BLaER1 (cell line): ENCODE measurements at regions not wholly inside any gene's neighbourhood (a gene's known extent, or its start where the extent isn't known, plus 50 kb on each side); places are given as distances from the start of the nearest gene placed in this dataset.

Experiments
- H3K27ac ChIP-seq: shearing (Covaris generic); formaldehyde crosslinking; 2 replicates; pipeline ENCODE4 v1.8.1; 2022
- H3K27me3 ChIP-seq: shearing (Covaris generic); formaldehyde crosslinking; 2 replicates; pipeline ENCODE4 v1.8.1; 2022
- H3K36me3 ChIP-seq: shearing (Covaris generic); formaldehyde crosslinking; 2 replicates; pipeline ENCODE4 v1.8.1; 2022
- H3K4me1 ChIP-seq: shearing (Covaris generic); formaldehyde crosslinking; 2 replicates; pipeline ENCODE4 v1.8.1; 2022
- H3K4me2 ChIP-seq: shearing (Covaris generic); formaldehyde crosslinking; 2 replicates; pipeline ENCODE4 v1.8.1; 2022
- H3K4me3 ChIP-seq: shearing (Covaris generic); formaldehyde crosslinking; 2 replicates; pipeline ENCODE4 v1.8.1; 2022
- H3K9ac ChIP-seq: shearing (Covaris generic); formaldehyde crosslinking; 2 replicates; pipeline ENCODE4 v1.8.1; 2022
- H3K9me3 ChIP-seq: shearing (Covaris generic); formaldehyde crosslinking; 2 replicates; pipeline ENCODE4 v1.8.1; 2022
- H4K20me1 ChIP-seq: shearing (Covaris generic); formaldehyde crosslinking; 2 replicates; pipeline ENCODE4 v1.8.1; 2022
- Cebpa-rat ChIP-seq: shearing (Covaris generic); IDR thresholded peaks from 2 replicates; pipeline ENCODE4 v1.8.1; 2022

DNA sequence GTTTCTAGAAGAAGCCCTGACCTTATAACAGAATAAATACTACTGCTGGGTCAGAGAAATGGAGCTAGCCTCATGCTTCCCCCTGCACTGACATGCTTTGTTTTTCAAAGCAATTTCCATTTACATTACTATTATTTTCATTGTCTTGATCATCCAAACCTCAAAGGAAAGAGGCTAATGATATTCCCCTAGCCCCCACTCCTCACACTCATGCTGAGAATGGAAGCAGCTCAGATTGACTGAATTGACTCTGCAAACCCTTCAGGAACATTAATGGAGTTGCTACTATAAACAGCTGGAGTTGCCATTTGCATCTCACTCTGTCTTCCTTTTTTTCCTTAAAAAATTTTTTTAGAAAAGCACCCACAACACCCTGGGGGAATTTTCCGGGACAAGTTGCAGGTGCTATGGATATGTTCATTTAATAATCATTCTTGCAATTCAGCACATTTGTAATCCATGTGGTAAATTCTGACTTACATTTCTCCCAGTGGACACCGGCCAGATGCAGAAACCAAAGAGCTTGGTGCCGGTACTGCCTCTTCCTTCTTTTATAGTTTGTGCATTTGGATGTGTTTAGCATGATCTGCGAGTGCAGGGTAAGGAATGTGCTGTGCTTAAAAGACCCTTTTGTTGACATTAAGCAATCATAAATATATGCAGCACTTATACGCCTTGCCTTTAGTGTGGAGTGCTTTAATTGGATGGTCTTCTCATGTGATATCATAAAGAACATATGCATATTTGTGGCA, 103.3 kb upstream of the OSR1 start:
- H3K27me3 ChIP-seq = no peaks in the 10 kb centered on the region
- no peak overlapping the region for H3K4me2 ChIP-seq
- H3K27ac ChIP-seq = no peak overlapping the region
- no peak overlapping the region for H3K4me3 ChIP-seq
- H4K20me1 ChIP-seq = no peaks in the 10 kb centered on the region
- no peak overlapping the region for H3K9ac ChIP-seq
- H3K9me3 ChIP-seq = peaks cover 4% of the 10 kb centered on the region; the same call in 1 of the 2 replicates
- no peak for TF ChIP-seq Cebpa-rat
- no peaks in the 10 kb centered on the region for H3K36me3 ChIP-seq
- H3K4me1 ChIP-seq = no peaks in the 10 kb centered on the region

DNA sequence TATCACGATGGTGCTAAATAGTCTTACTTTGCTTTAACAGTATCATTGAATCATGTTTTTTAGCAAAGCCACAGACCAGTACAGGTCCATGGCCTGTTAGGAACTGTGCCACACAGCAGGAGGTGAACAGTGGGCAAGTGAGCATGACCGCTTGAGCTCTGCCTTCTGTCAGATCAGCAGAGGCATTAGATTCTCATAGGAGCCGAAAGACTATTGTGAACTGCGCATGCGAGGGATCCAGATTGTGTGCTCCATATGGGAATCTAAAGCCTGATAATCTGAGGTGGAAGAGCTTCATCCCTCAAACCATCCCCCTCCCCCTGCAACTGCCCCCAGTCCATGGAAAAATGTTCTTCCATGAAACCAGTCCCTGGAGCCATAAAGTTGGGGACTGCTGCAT, 102.3 kb upstream of the OSR1 start:
- Histone ChIP-seq H3K36me3 (no peaks in the 10 kb centered on the region), H3K9ac (no peak overlapping the region), H3K27me3 (no peaks in the 10 kb centered on the region), H3K4me3 (no peak overlapping the region), H3K9me3 (peaks cover 4% of the 10 kb centered on the region; the same call in 1 of the 2 replicates), H3K4me1 (no peaks in the 10 kb centered on the region), H4K20me1 (no peaks in the 10 kb centered on the region), H3K27ac (no peak overlapping the region), H3K4me2 (no peak overlapping the region)
- no peak for TF ChIP-seq Cebpa-rat

DNA sequence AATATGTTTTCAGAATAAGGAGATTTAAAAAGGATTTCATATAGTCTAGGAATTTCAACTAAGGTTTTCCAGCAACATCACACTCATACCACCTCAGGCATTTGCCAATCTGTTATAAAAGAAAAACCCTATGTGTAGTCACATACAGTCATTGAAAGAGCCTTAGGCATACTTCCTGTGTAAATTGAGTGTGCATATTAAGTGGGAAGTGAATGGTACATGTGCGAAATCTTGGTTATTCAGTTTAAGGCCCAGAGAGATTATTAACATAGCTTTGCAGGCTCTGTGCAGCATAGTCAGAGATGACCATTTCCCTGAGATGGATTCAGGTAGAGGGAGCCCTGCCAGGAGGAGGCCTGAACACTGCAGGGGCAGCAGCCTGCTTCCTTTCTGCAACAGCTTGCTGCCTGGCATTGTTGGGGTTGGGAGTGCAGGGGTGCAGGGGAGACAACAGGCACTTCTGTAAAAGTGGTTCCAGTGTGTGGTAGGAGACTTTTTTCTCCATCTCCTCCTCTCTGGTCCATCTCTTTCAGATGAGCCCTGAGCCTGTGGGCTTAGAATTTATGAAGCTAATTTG, 100.1 kb upstream of the OSR1 start:
- Histone ChIP-seq H3K9ac (no peak overlapping the region), H3K9me3 (peaks cover 5% of the 10 kb centered on the region; the same call in 1 of the 2 replicates), H3K4me3 (no peak overlapping the region), H4K20me1 (no peaks in the 10 kb centered on the region), H3K27ac (no peak overlapping the region), H3K27me3 (no peaks in the 10 kb centered on the region), H3K4me2 (no peak overlapping the region), H3K36me3 (no peaks in the 10 kb centered on the region), H3K4me1 (no peaks in the 10 kb centered on the region)
- TF ChIP-seq Cebpa-rat = no peak

DNA sequence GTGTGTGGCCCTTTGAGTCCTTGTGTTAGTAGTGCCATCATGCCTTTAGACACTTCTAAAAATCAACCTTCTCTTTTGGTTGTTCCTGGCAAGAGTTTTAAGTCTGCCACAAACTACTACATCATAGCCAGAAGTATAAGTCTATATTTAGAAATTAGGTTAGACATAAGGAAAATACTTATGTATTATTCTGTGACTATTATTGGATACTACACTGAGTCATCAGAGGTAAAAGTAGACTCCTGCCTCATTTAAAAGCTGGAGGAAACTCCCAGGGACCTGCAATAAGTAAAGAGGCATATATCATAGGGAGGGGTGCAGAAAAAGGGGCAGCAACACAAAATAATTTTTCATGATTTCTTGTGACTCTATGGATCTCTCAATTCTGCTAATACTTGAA, 99.4 kb upstream of the OSR1 start:
- Histone ChIP-seq H3K27ac (no peak overlapping the region), H3K4me2 (no peak overlapping the region), H3K9me3 (peaks cover 5% of the 10 kb centered on the region; the same call in 1 of the 2 replicates), H4K20me1 (no peaks in the 10 kb centered on the region), H3K9ac (no peak overlapping the region), H3K36me3 (no peaks in the 10 kb centered on the region), H3K4me1 (no peaks in the 10 kb centered on the region), H3K4me3 (no peak overlapping the region), H3K27me3 (no peaks in the 10 kb centered on the region)
- TF ChIP-seq Cebpa-rat = no peak

DNA sequence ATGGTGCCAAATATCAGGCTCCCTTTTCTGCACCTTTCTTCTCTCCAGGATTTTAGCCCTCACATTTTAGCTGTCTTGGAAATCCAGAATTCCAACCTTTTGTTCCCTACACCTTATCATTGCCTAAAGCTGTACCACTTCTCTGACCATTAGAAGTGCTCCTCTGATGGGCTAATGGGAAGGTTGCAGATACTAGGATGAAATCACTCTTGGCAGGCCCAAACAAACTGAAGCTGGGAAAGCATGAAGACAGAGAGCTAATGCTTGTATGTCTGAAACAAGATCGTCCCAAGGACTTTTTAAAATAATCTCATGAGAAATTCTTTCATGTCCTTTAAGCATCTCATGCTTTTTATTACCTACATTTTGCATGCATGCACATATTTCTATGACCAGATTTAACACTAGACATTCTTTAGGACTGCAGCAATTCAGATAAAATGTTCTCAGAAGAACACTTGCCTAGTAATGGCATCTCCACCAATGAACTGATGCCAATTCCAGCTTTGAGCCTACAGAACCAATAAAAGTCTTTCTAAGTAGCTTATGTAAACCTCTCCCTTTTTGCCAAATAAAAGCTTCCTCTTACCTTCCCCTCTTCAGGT, 98.4 kb upstream of the OSR1 start:
- H3K9me3 ChIP-seq = peaks cover 5% of the 10 kb centered on the region; the same call in 1 of the 2 replicates
- H3K4me3 ChIP-seq = no peak overlapping the region
- no peaks in the 10 kb centered on the region for H4K20me1 ChIP-seq
- no peak for TF ChIP-seq Cebpa-rat
- H3K27ac ChIP-seq = no peak overlapping the region
- H3K36me3 ChIP-seq = no peaks in the 10 kb centered on the region
- H3K9ac ChIP-seq = no peak overlapping the region
- no peak overlapping the region for H3K4me2 ChIP-seq
- H3K4me1 ChIP-seq = no peaks in the 10 kb centered on the region
- no peaks in the 10 kb centered on the region for H3K27me3 ChIP-seq

DNA sequence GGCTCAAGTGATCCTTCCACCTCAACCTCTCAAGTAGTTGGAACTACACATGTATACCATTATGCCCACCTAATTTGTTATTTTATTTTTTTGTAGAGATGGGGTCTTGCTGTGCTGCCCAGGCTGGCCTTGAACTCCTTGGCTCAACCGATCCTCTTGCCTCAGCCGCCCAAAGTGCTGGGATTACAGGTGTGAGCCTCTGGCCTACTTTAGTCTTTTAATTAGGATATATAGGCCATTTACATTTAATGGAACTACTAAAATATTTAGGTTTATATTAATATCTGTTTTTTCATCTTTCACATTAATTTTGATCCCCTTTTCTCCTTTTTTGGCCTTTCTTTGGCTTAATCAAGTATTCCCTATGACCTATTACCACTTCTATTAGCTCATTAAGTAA, 95.7 kb upstream of the OSR1 start:
- Histone ChIP-seq H3K27ac (no peak overlapping the region), H3K4me3 (no peak overlapping the region), H3K4me1 (no peaks in the 10 kb centered on the region), H3K9ac (no peak overlapping the region), H4K20me1 (no peaks in the 10 kb centered on the region), H3K9me3 (peaks cover 5% of the 10 kb centered on the region; the same call in 1 of the 2 replicates), H3K4me2 (no peak overlapping the region), H3K36me3 (no peaks in the 10 kb centered on the region), H3K27me3 (no peaks in the 10 kb centered on the region)
- TF ChIP-seq Cebpa-rat = no peak

DNA sequence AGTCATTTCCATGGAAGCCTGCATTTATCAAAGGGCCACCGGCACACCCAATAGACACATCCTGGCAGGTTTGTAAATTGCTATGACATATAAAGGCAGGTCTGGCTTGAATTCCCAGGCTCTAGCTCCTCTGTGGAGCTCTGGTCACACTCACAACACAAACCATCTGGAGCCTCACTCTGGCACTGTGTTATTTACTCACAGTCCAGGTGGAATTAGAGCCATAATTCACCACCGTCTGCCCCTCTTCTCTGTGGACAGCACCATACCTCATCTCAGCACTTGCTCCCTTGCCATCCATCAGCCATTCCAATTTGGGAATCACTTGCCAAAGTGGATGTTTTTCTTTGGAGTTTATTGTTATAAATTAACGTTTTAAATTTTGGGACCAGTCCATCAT, 84.3 kb upstream of the OSR1 start:
- H4K20me1 ChIP-seq = no peaks in the 10 kb centered on the region
- no peak overlapping the region for H3K9ac ChIP-seq
- H3K27ac ChIP-seq = no peak overlapping the region
- H3K9me3 ChIP-seq = 0 out of 2 replicates have a peak, but pooled peaks cover 7% of the 10 kb centered on the region
- TF ChIP-seq Cebpa-rat = no peak
- H3K4me3 ChIP-seq = no peak overlapping the region
- H3K27me3 ChIP-seq = no peaks in the 10 kb centered on the region
- no peak overlapping the region for H3K4me2 ChIP-seq
- H3K36me3 ChIP-seq = no peaks in the 10 kb centered on the region
- no peaks in the 10 kb centered on the region for H3K4me1 ChIP-seq

DNA sequence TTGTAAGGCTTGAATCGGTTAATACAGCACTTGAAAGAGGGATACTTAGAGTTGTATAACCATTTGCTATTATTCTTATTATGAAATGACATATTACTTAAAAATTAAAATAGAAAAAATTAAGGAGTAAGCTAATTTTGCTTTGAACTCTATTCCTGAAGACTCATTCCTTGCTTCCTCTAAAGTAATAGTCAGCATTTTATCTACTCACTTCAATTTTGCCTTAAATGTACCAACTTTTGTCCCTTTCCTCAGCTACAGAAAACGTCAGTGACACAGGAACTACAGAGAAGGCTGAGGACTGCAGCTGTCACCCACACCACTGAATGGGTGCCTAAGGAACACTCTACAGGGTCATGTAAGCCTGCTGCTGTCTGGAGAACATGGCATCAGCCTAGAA, 80.7 kb upstream of the OSR1 start:
- Histone ChIP-seq H3K4me1 (no peaks in the 10 kb centered on the region), H3K27me3 (no peaks in the 10 kb centered on the region), H3K27ac (no peak overlapping the region), H3K9me3 (no peaks in the 10 kb centered on the region), H3K36me3 (no peaks in the 10 kb centered on the region), H3K4me3 (no peak overlapping the region), H4K20me1 (no peaks in the 10 kb centered on the region), H3K4me2 (no peak overlapping the region), H3K9ac (no peak overlapping the region)
- TF ChIP-seq Cebpa-rat = no peak

DNA sequence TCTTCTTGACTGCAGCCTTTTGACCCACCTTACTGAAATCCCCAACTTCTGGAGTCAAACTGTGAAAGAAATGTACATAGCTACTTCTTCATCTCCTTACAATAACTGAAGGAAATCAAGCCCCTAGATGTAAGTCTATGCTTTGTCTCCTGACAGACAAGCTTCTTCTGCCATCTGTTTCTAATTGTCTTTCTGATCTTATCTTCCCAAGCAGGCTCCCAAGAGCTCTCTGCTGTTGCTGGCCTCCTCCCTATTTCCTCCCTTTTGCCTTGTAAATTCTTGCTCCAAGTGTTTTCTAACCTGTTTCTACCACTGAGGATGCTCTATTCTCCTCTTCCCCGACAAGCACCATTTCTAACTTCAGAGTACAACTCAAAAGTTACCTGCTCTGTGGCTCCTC, 77.4 kb upstream of the OSR1 start:
- no peaks in the 10 kb centered on the region for H3K4me1 ChIP-seq
- no peak overlapping the region for H3K9ac ChIP-seq
- H3K27me3 ChIP-seq = no peaks in the 10 kb centered on the region
- no peaks in the 10 kb centered on the region for H3K9me3 ChIP-seq
- TF ChIP-seq Cebpa-rat = no peak
- H3K4me2 ChIP-seq = no peak overlapping the region
- no peaks in the 10 kb centered on the region for H4K20me1 ChIP-seq
- H3K4me3 ChIP-seq = no peak overlapping the region
- H3K36me3 ChIP-seq = no peaks in the 10 kb centered on the region
- no peak overlapping the region for H3K27ac ChIP-seq

DNA sequence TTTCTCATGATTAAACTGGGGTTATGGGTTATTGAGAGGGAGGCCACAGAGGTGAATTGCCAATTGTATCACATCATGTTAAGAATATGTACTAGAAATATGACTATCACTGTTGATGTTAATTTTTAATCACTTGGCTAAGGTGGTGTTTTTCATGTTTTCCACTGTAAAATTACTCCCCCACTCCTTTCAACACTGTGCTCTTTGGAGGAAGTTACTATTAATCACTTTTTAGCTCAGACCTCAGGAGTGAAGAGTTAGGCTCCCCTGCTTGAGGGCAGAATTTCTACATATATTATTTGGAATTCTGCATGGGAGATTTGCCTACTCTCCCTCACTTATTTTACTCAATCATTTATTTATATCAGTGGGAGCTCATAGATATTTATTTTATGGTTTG, 76.0 kb upstream of the OSR1 start:
- no peak for TF ChIP-seq Cebpa-rat
- Histone ChIP-seq H3K27ac (no peak overlapping the region), H4K20me1 (no peaks in the 10 kb centered on the region), H3K27me3 (no peaks in the 10 kb centered on the region), H3K9ac (no peak overlapping the region), H3K4me1 (no peaks in the 10 kb centered on the region), H3K36me3 (no peaks in the 10 kb centered on the region), H3K4me3 (no peak overlapping the region), H3K4me2 (no peak overlapping the region), H3K9me3 (no peaks in the 10 kb centered on the region)
